GM19193 (cell line): ENCODE measurements at regions not wholly inside any gene's neighbourhood (a gene's known extent, or its start where the extent isn't known, plus 50 kb on each side); places are given as distances from the start of the nearest gene placed in this dataset.

Experiments
- POLR2A ChIP-seq: IDR thresholded peaks from 4 replicates; pipeline ENCODE4 v1.6.1; 2011; ENCODE audit not compliant: insufficient read depth, insufficient read length; ENCODE audit errors: extremely low read depth

DNA sequence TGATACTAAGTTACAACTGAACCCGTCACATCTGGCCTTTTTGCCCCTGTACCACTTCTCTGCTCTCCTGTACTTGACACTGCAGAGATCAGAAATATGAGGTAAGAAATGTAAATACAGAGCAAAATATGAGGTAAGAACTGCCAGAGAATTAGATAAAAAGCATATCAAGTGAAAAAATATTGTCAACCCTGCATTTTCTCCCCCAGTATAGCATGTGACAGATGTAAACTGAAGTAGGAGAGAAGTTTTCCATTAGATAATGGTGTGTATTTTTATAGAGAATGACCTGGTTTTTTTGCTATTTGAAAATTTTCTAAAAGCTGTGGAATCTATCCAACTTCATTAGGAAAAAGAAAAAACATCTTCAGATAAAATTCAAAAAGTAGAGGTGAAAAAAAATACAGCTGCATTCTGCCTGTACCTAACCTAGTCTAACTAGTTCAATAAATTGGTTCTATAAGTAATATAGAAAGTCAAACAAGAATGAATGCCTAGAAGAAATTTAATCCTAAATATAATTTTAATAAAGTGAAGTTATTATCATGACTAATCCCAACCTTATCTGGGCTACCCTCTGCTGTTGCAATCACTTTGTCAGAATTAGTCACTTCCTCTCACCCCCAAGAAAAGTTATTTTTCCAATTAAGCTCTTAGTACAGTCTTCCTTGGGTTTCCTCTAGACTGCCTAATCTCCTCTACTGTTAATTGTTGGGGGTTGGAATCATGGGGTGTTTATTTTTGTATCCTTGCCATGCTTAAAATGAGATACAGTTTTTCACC is 210.0 kb downstream of the RASSF9 start:
- no peak for TF ChIP-seq POLR2A

GRCh38 chr12:85626784-85627171 is 209.4 kb downstream of the RASSF9 start:
- TF ChIP-seq POLR2A, result no peak

GRCh38 chr12:85627584-85627983 is 208.6 kb downstream of the RASSF9 start:
- TF ChIP-seq POLR2A, result no peak

- no peak for TF ChIP-seq POLR2A
Observed at GRCh38 chr12:85630851-85631250, 205.4 kb downstream of the RASSF9 start.

GRCh38 chr12:85632390-85632789 is 203.8 kb downstream of the RASSF9 start:
- TF ChIP-seq POLR2A, result no peak

GRCh38 chr12:85633491-85633890 is 202.7 kb downstream of the RASSF9 start:
- TF ChIP-seq POLR2A, result no peak

DNA sequence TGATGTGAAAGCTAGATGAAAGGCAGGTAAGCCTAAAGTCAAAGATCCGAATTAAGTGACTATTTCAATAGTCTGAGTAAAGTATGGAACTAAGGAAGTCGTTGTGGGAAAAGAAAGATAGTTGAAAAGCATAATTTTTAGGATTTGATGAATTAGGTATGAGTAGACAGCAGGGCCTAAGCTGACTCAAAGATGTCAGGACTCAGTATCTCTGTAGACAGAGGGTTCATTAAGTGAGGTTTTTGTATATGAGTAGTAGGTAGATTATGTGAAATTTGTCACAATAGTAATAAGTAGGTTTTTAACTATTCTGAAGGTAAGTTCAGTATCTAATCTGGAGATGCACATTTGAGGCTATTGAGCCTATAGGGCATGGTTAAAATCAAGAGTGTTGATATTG is 196.4 kb downstream of the RASSF9 start:
- no peak for TF ChIP-seq POLR2A

- TF ChIP-seq POLR2A, result no peak
Observed at GRCh38 chr12:85641796-85642195, 194.4 kb downstream of the RASSF9 start.

- no peak for TF ChIP-seq POLR2A
Observed at GRCh38 chr12:85642288-85642687, 193.9 kb downstream of the RASSF9 start.

DNA sequence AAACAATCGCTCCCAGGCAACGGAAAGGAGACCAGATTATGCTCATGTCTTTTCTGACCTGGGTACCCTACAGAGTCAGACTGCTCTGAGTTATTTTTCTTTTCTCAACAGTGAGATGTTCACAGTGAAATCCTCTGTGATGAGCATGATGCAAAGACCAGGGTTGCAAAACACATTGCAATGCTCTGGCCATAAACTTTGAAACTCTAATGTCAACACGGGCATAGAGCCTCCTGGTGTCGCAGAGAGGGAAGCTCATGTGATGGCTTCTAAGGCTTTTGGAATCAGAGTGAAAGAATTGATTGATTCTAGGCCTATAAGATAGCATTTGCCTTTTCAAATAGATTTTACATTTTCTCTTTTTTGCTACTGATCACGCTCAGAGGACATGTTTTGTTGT is 193.4 kb downstream of the RASSF9 start:
- no peak for TF ChIP-seq POLR2A

DNA sequence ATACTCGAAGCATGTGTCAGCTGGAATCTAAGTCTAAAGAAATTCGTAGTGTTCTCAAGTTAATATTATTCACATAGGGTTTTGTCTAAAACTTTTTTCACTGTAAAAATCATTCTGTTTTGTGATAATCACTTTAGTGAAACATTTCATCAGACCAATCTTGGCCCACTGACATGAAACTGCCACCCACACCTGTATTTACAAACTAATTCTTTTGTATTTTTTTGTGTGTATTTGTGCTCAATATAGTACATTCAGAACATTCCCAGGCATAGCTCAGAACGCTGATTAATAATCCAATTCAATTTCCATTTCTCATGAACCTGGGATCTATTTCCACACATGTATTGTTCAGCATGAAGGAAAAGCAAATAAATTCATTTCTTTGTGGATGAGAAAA is 191.7 kb downstream of the RASSF9 start:
- no peak for TF ChIP-seq POLR2A

- TF ChIP-seq POLR2A, result no peak
Observed at GRCh38 chr12:85653731-85654455, 182.3 kb downstream of the RASSF9 start.

DNA sequence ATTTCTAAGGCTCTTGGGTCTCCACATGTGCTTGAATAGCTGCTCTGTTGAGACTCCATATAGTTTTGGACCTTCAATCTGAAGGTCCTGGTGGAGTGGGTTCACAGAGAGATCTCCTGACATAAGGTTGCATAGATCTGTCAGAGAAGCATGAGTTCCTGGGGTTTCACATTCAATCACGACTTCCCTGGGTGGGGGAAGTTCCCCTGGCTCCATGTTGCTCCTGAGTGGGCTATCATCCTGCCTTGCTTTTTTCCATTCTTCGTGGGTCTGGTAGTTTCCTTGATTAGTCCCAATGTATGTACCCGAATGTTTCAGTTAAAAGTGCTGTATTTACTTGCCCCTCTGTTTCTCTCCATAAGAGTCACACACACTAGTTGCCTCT is 181.8 kb downstream of the RASSF9 start:
- no peak for TF ChIP-seq POLR2A

DNA sequence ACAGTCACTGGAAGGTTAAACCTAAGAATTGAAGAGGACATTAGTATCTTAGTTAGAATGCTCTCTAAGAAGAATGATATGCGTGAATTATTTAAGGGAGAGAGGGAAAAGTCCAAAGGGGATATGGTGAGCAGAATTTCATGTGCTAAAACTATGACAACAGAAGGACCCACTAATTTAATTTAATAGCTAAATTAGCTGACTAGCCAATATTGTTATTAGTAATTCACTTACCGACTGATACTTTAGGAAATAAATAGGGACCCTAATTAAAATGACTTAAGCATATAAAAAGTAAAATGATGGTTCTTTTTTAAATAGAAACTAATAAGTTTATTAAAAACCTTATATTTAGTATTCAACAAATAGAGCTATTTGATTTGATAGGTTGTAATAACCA is 179.6 kb downstream of the RASSF9 start:
- TF ChIP-seq POLR2A, result no peak

DNA sequence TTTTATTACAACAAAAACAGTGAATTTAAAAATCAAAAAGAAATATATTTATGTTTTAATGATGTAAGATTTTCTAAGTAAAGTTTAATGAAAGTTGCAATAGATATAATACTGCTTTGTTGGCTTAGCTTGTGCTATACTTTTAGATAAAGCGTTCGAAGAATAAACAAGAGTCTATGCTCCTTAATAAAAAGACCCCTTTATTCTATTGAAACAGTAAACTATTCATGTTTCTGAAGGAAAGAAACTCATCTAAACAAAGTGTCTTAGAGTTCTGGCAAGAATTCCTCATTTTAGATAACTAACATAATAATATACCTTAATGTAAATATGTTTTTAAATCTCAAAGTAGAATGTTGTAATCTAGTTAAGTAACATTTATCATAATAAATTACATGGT is 179.0 kb downstream of the RASSF9 start:
- TF ChIP-seq POLR2A, result no peak
